GM21576 (cell line): ENCODE measurements at regions not wholly inside any gene's neighbourhood (a gene's known extent, or its start where the extent isn't known, plus 50 kb on each side); places are given as distances from the start of the nearest gene placed in this dataset.

Experiments used
- ATAC-seq: cut with Tn5 transposase; IDR thresholded peaks from one replicate; pipeline ENCODE4 v1.9.1; 2021; ENCODE audit warnings: mild to moderate bottlenecking, moderate library complexity; ENCODE audit not compliant: unreplicated experiment

- ATAC-seq, result peak; percentile 78
Observed at GRCh38 chr7:125412890-125413665, 483.5 kb upstream of the POT1 start.

- no peak for ATAC-seq
Observed at GRCh38 chr7:125409921-125410320, 480.3 kb upstream of the POT1 start.

GRCh38 chr7:125406111-125406510 is 476.5 kb upstream of the POT1 start:
- no peak for ATAC-seq

GRCh38 chr7:125399408-125399807 is 469.8 kb upstream of the POT1 start:
- ATAC-seq, result no peak

GRCh38 chr7:125396466-125397151 is 467.0 kb upstream of the POT1 start:
- no peak for ATAC-seq

DNA sequence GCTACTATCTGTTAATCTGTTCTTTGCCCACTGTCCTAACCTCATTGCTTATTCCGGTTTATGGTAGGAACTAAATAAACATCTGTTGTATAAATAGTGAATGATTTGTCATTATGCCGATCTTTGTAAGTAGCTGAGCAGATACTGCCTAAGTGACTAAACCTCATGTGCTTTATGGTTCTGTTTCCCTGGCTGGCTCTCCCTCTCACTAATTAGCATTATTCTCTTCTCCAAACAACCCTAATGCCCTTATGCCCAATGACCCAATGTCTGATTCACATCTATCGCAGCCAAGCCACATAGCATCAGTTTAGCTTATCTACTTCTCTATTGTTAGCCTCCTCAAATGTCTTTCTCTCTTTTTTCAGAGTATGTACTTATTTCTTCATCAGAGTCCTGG is 462.3 kb upstream of the POT1 start:
- ATAC-seq, result no peak

DNA sequence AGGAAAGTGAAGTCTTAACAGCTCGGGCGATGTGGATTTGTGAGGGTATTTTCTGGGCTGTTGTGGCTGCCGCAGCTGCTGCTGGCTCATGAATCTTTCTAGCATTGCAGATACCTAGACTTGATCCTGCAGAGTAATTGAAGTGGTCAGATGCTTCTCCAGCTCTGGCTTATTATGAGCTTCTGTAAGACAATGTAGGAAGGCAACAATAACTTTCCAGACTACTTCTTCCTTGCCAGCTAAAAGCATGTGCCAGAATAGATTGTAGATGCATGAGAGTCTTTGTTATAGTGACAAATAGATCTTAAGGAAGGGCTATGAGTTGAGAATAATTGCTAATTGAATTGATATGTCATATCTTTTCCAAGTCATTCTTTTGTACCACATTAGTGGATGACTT is 461.4 kb upstream of the POT1 start:
- ATAC-seq, result no peak

DNA sequence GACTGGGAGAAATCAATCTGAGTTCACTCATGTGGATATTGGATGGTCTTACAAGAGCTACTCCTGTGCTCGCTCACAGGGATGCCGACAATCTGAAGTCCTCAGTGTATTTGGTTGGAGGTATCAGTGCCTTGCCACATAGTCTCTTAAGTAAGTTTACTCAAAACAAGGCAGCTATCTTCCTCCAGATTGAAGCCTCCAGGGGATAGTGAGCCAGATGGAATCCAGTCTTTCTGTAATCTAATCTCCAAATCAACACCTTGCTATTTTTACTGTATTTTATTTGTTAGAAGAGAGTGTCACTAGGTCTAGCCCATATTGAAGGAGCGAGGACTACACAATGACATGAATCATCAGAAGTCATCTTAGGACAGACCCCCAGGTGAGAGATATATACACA is 456.6 kb upstream of the POT1 start:
- no peak for ATAC-seq

GRCh38 chr7:125383324-125383723 is 453.7 kb upstream of the POT1 start:
- ATAC-seq, result no peak

DNA sequence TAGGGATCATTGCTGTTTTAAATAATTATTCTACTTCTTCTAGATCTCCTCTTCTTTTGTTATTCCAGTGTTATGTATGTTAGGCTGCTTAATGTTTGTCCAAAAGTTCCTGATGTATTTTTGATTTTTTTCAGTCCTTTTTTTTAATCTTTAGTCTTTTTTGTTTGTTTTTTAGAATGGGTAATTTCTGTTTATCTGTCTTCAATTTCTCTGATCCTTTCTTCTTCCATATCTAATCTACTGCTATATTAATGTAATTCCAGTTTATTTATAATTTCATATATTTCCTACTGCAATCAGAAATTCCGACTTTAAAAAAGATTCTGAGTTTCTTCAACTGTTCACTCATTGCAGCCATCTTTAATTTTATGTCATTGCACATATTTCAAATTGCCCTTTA is 452.8 kb upstream of the POT1 start:
- ATAC-seq, result no peak

GRCh38 chr7:125375942-125376341 is 446.3 kb upstream of the POT1 start:
- no peak for ATAC-seq

GRCh38 chr7:125370502-125370901 is 440.9 kb upstream of the POT1 start:
- no peak for ATAC-seq

- ATAC-seq, result no peak
Observed at GRCh38 chr7:125363873-125364272, 434.2 kb upstream of the POT1 start.

GRCh38 chr7:125358551-125359167 is 429.0 kb upstream of the POT1 start:
- no peak for ATAC-seq

GRCh38 chr7:125357676-125358455 is 428.2 kb upstream of the POT1 start:
- no peak for ATAC-seq

- ATAC-seq, result peak; percentile 75
Observed at GRCh38 chr7:125355899-125356298, 426.3 kb upstream of the POT1 start.

- no peak for ATAC-seq
Observed at GRCh38 chr7:125347269-125347668, 417.6 kb upstream of the POT1 start.

DNA sequence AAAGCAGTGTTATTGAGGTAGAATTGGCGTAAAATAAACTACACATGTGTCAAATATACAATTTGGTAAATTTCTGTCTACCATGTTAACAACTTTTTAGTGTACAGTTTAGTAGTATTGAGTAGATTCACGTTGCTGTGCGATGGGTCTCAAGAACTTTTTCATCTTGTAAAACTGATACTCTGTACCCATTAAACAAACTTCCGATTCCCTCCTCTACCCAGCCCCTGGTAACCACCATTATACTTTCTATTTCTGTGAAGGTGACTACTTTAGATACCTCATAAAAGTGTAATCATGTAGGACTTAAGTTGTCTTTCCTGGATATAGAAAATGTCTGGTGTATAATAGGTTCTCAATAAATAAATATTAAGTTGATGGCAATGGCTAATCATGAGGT is 408.5 kb upstream of the POT1 start:
- ATAC-seq, result no peak

DNA sequence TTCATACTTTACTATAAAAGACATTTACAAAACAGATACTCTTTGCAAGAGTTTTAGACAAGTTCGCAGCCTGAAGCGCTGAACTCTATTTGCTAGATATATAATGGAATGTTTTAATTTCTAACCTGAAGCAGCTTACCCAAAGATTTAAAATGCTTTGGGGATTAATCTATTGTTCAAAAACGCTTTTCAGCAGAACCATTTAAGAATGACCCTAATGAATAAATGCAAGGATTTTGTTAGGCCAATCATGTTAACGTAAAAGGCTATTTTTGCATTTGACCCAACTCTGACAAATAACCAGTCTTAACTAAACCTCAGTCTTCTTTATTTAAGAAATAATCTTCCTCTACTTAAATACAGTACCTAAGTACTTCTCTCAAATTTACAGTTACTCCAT is 406.7 kb upstream of the POT1 start:
- ATAC-seq, result no peak

GRCh38 chr7:125326666-125327255 is 397.1 kb upstream of the POT1 start:
- no peak for ATAC-seq

- no peak for ATAC-seq
Observed at GRCh38 chr7:125316466-125316865, 386.8 kb upstream of the POT1 start.
